ENCODE measurements at regions not wholly inside any gene's neighbourhood (a gene's known extent, or its start where the extent isn't known, plus 50 kb on each side); places are given as distances from the start of the nearest gene placed in this dataset.

GRCh38 chr10:130742941-130743675 lies 568.4 kb downstream of the TCERG1L start:
- no peak for ATAC-seq
- TF ChIP-seq, protein P1, sequence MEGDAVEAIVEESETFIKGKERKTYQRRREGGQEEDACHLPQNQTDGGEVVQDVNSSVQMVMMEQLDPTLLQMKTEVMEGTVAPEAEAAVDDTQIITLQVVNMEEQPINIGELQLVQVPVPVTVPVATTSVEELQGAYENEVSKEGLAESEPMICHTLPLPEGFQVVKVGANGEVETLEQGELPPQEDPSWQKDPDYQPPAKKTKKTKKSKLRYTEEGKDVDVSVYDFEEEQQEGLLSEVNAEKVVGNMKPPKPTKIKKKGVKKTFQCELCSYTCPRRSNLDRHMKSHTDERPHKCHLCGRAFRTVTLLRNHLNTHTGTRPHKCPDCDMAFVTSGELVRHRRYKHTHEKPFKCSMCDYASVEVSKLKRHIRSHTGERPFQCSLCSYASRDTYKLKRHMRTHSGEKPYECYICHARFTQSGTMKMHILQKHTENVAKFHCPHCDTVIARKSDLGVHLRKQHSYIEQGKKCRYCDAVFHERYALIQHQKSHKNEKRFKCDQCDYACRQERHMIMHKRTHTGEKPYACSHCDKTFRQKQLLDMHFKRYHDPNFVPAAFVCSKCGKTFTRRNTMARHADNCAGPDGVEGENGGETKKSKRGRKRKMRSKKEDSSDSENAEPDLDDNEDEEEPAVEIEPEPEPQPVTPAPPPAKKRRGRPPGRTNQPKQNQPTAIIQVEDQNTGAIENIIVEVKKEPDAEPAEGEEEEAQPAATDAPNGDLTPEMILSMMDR (IDR thresholded peaks at IDR 0.05): no peak
- Histone ChIP-seq H3K36me3 (ENCODE audit: low read depth) (no peaks in the 10 kb centered on the region), H3K4me3 (no peak overlapping the region), H3K9me3 (peaks cover 4% of the 10 kb centered on the region), H3K4me1 (ENCODE audit: low read depth) (no peaks in the 10 kb centered on the region)
- intact Hi-C loops (cut with DNase I, micrococcal nuclease): no loop called here
- no peak for DNase-seq

GRCh38 chr10:130743751-130744271 lies 567.7 kb downstream of the TCERG1L start:
- intact Hi-C loops (cut with DNase I, micrococcal nuclease): no loop called here
- Histone ChIP-seq H3K4me1 (ENCODE audit: low read depth) (no peaks in the 10 kb centered on the region), H3K9me3 (peaks cover 2% of the 10 kb centered on the region), H3K4me3 (no peak overlapping the region), H3K36me3 (ENCODE audit: low read depth) (no peaks in the 10 kb centered on the region)
- TF ChIP-seq, protein P1 (IDR thresholded peaks at IDR 0.05): no peak
- no peak for ATAC-seq
- DNase-seq: no peak

DNA sequence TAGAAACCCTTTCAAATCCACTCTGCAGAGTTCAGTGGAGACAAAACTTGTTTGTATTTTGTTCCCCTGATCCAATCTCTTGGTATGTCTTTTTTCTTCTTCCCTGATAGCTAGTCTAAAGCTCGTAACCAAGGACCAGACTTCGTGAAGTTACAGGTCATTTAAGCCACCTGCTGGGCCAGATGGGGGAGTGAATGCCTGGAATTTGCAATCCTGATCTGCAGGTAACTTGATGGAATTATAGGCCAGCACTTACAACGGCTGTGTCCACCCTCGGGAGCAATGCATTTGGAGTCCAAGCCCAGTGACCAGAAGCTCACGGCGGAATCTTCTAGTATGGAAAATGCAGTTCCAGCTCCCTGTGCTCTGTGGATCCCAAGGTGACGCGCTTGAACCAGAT lies 566.9 kb downstream of the TCERG1L start:
- TF ChIP-seq, protein P1 (IDR thresholded peaks at IDR 0.05): no peak
- Histone ChIP-seq H3K4me3 (no peak overlapping the region), H3K9me3 (peaks cover 2% of the 10 kb centered on the region), H3K4me1 (ENCODE audit: low read depth) (no peaks in the 10 kb centered on the region), H3K36me3 (ENCODE audit: low read depth) (no peaks in the 10 kb centered on the region)
- intact Hi-C loops (cut with DNase I, micrococcal nuclease): no loop called here
- no peak for ATAC-seq
- DNase-seq: no peak

GRCh38 chr10:130745251-130745650 lies 566.3 kb downstream of the TCERG1L start:
- intact Hi-C loops (cut with DNase I, micrococcal nuclease): no loop called here
- DNase-seq (no peak), ATAC-seq (no peak)
- no peaks in the 10 kb centered on the region for H3K36me3 ChIP-seq (ENCODE audit: low read depth)
- H3K9me3 ChIP-seq: peaks cover 2% of the 10 kb centered on the region
- H3K4me1 ChIP-seq (ENCODE audit: low read depth): no peaks in the 10 kb centered on the region
- H3K4me3 ChIP-seq: no peak overlapping the region
- TF ChIP-seq, protein P1 (IDR thresholded peaks at IDR 0.05): no peak

GRCh38 chr10:130745821-130746220 lies 565.7 kb downstream of the TCERG1L start:
- ATAC-seq (no peak), DNase-seq (no peak)
- TF ChIP-seq, protein P1 (IDR thresholded peaks at IDR 0.05): no peak
- H3K4me3 ChIP-seq: no peak overlapping the region
- H3K9me3 ChIP-seq: peaks cover 2% of the 10 kb centered on the region
- H3K36me3 ChIP-seq (ENCODE audit: low read depth): no peaks in the 10 kb centered on the region
- intact Hi-C loops (cut with DNase I, micrococcal nuclease): no loop called here
- no peaks in the 10 kb centered on the region for H3K4me1 ChIP-seq (ENCODE audit: low read depth)
